ENCODE measurements at regions not wholly inside any gene's neighbourhood (a gene's known extent, or its start where the extent isn't known, plus 50 kb on each side); places are given as distances from the start of the nearest gene placed in this dataset.
A peak's percentile ranks its signal among the peaks of the same experiment; 100 is the strongest.
"Not testable (repeated sequence)": the region's sequence is repeated elsewhere in the genome, so short reads cannot be mapped to it uniquely, and the experiment has no call there.

GRCh38 chr16:66205287-66206231 is 160.9 kb upstream of the CDH5 start:
- DNase-seq: peak; percentile 36 to 58

GRCh38 chr16:66204756-66205155 is 161.7 kb upstream of the CDH5 start:
- DNase-seq: no peak

- DNase-seq: no peak
Measured at GRCh38 chr16:66203476-66203875, 163.0 kb upstream of the CDH5 start.

GRCh38 chr16:66199189-66199588 is 167.3 kb upstream of the CDH5 start:
- DNase-seq: peak; percentile 21 to 46

- no peak for DNase-seq
Measured at GRCh38 chr16:66198641-66199040, 167.8 kb upstream of the CDH5 start.

- DNase-seq: no peak
Measured at GRCh38 chr16:66197668-66198278, 168.7 kb upstream of the CDH5 start.

GRCh38 chr16:66196770-66197169 is 169.7 kb upstream of the CDH5 start:
- no peak for DNase-seq

- no peak for DNase-seq
Measured at GRCh38 chr16:66194866-66195265, 171.6 kb upstream of the CDH5 start.

- DNase-seq: no peak
Measured at GRCh38 chr16:66193543-66194229, 172.8 kb upstream of the CDH5 start.

- no peak for DNase-seq
Measured at GRCh38 chr16:66190411-66190810, 176.1 kb upstream of the CDH5 start.

- DNase-seq: no peak
Measured at GRCh38 chr16:66189951-66190350, 176.5 kb upstream of the CDH5 start.

GRCh38 chr16:66188917-66189725 is 177.4 kb upstream of the CDH5 start:
- no peak for DNase-seq

GRCh38 chr16:66186251-66186785 is 180.2 kb upstream of the CDH5 start:
- DNase-seq: no peak

GRCh38 chr16:66182592-66182991 is 183.9 kb upstream of the CDH5 start:
- DNase-seq: no peak

GRCh38 chr16:66176731-66177130 is 189.8 kb upstream of the CDH5 start:
- no peak for DNase-seq

GRCh38 chr16:66176111-66176510 is 190.4 kb upstream of the CDH5 start:
- DNase-seq: no peak

- DNase-seq: no peak
Measured at GRCh38 chr16:66175636-66176035, 190.9 kb upstream of the CDH5 start.

- no peak for DNase-seq
Measured at GRCh38 chr16:66175058-66175457, 191.4 kb upstream of the CDH5 start.

GRCh38 chr16:66173796-66174195 is 192.7 kb upstream of the CDH5 start:
- not testable (repeated sequence) for DNase-seq

- DNase-seq: not testable (repeated sequence)
Measured at GRCh38 chr16:66173181-66173580, 193.3 kb upstream of the CDH5 start.

- DNase-seq: no peak
Measured at GRCh38 chr16:66172463-66172862, 194.0 kb upstream of the CDH5 start.

GRCh38 chr16:66171578-66171977 is 194.9 kb upstream of the CDH5 start:
- no peak for DNase-seq

- DNase-seq: no peak
Measured at GRCh38 chr16:66170989-66171388, 195.5 kb upstream of the CDH5 start.
